ENCODE measurements at regions not wholly inside any gene's neighbourhood (a gene's known extent, or its start where the extent isn't known, plus 50 kb on each side); places are given as distances from the start of the nearest gene placed in this dataset.
A peak's percentile ranks its signal among the peaks of the same experiment; 100 is the strongest.

- ChIA-PET POLR2A (no interaction called here), CTCF (no interaction called here)
- Mint-ChIP-seq H3K27ac (ENCODE audit: low read depth, unreplicated experiment) (no peak overlapping the region), H3K4me1 (ENCODE audit: insufficient read depth, unreplicated experiment) (peaks cover 5% of the 10 kb centered on the region), H3K4me3 (ENCODE audit: unreplicated experiment) (no peak overlapping the region), H3K9me3 (ENCODE audit: unreplicated experiment) (no peaks in the 10 kb centered on the region), H3K36me3 (ENCODE audit: insufficient read depth, unreplicated experiment) (no peaks in the 10 kb centered on the region), H3K27me3 (ENCODE audit: insufficient read depth, unreplicated experiment) (no peaks in the 10 kb centered on the region)
- no TSS peak for BruUV-seq (replicated peaks)
- no peak for DNase-seq (ENCODE audit: unreplicated experiment)
- TF ChIP-seq, protein P1, sequence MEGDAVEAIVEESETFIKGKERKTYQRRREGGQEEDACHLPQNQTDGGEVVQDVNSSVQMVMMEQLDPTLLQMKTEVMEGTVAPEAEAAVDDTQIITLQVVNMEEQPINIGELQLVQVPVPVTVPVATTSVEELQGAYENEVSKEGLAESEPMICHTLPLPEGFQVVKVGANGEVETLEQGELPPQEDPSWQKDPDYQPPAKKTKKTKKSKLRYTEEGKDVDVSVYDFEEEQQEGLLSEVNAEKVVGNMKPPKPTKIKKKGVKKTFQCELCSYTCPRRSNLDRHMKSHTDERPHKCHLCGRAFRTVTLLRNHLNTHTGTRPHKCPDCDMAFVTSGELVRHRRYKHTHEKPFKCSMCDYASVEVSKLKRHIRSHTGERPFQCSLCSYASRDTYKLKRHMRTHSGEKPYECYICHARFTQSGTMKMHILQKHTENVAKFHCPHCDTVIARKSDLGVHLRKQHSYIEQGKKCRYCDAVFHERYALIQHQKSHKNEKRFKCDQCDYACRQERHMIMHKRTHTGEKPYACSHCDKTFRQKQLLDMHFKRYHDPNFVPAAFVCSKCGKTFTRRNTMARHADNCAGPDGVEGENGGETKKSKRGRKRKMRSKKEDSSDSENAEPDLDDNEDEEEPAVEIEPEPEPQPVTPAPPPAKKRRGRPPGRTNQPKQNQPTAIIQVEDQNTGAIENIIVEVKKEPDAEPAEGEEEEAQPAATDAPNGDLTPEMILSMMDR (IDR thresholded peaks at IDR 0.05; ENCODE audit: unreplicated experiment) = no peak
- intact Hi-C loops (cut with micrococcal nuclease) = no loop called here
These were observed 1270.4 kb downstream of the ADGRL3 start for GRCh38 chr4:62470421-62470983.

GRCh38 chr4:62470020-62470419 lies 1269.9 kb downstream of the ADGRL3 start:
- ChIA-PET POLR2A (no interaction called here), CTCF (no interaction called here)
- intact Hi-C loops (cut with micrococcal nuclease) = no loop called here
- peaks cover 5% of the 10 kb centered on the region for H3K4me1 Mint-ChIP-seq (ENCODE audit: insufficient read depth, unreplicated experiment)
- no peak for DNase-seq (ENCODE audit: unreplicated experiment)
- no peaks in the 10 kb centered on the region for H3K9me3 Mint-ChIP-seq (ENCODE audit: unreplicated experiment)
- no peaks in the 10 kb centered on the region for H3K27me3 Mint-ChIP-seq (ENCODE audit: insufficient read depth, unreplicated experiment)
- no peak overlapping the region for H3K27ac Mint-ChIP-seq (ENCODE audit: low read depth, unreplicated experiment)
- TF ChIP-seq, protein P1 (IDR thresholded peaks at IDR 0.05; ENCODE audit: unreplicated experiment) = no peak
- no peak overlapping the region for H3K4me3 Mint-ChIP-seq (ENCODE audit: unreplicated experiment)
- H3K36me3 Mint-ChIP-seq (ENCODE audit: insufficient read depth, unreplicated experiment) = no peaks in the 10 kb centered on the region
- BruUV-seq (replicated peaks) = no TSS peak

- Mint-ChIP-seq H3K4me1 (ENCODE audit: insufficient read depth, unreplicated experiment) (peaks cover 16% of the 10 kb centered on the region), H3K36me3 (ENCODE audit: insufficient read depth, unreplicated experiment) (no peaks in the 10 kb centered on the region), H3K27ac (ENCODE audit: low read depth, unreplicated experiment) (no peak overlapping the region), H3K9me3 (ENCODE audit: unreplicated experiment) (no peaks in the 10 kb centered on the region), H3K4me3 (ENCODE audit: unreplicated experiment) (no peak overlapping the region), H3K27me3 (ENCODE audit: insufficient read depth, unreplicated experiment) (no peaks in the 10 kb centered on the region)
- POLR2A ChIA-PET = no interaction called here
- BruUV-seq (replicated peaks) = no TSS peak
- CTCF ChIA-PET = interaction anchor here (0.7 kb wide), 1 partner anchor 20 kb away, joined by 3 read pairs; no protein-coding TSS in a partner anchor
- intact Hi-C loops (cut with micrococcal nuclease) = no loop called here
- no peak for DNase-seq (ENCODE audit: unreplicated experiment)
- TF ChIP-seq, protein P1 (IDR thresholded peaks at IDR 0.05; ENCODE audit: unreplicated experiment) = no peak
These were observed 1261.8 kb downstream of the ADGRL3 start for GRCh38 chr4:62461961-62462360.

DNA sequence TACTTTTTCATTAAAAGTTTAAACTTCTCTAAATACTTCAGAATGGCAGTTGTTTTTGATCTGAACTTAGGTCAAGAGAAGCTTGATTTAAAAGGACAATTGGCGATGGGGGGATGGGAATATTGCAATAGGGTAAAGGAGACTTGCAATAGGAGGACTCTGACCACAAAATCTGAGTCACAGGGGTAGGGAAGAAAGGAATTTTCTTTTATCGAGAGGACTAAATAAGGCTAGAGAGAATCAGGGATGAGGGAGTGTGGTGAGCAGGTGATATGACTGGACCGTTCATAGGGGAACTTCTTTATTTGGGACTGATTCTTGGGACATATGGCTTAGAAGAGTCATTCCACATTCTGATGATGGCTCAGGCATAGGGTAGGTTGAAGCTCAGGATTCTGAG lies 1260.2 kb downstream of the ADGRL3 start:
- Mint-ChIP-seq H3K4me1 (ENCODE audit: insufficient read depth, unreplicated experiment) (peaks cover 19% of the 10 kb centered on the region), H3K4me3 (ENCODE audit: unreplicated experiment) (no peak overlapping the region), H3K36me3 (ENCODE audit: insufficient read depth, unreplicated experiment) (no peaks in the 10 kb centered on the region), H3K27me3 (ENCODE audit: insufficient read depth, unreplicated experiment) (no peaks in the 10 kb centered on the region), H3K9me3 (ENCODE audit: unreplicated experiment) (no peaks in the 10 kb centered on the region), H3K27ac (ENCODE audit: low read depth, unreplicated experiment) (peak overlapping the region; percentile 72)
- no TSS peak for BruUV-seq (replicated peaks)
- ChIA-PET POLR2A (no interaction called here), CTCF (no interaction called here)
- TF ChIP-seq, protein P1 (IDR thresholded peaks at IDR 0.05; ENCODE audit: unreplicated experiment) = no peak
- peak; percentile 52 for DNase-seq (ENCODE audit: unreplicated experiment)
- intact Hi-C loops (cut with micrococcal nuclease) = no loop called here

All from MCF 10A (cell line).